ENCODE measurements at regions not wholly inside any gene's neighbourhood (a gene's known extent, or its start where the extent isn't known, plus 50 kb on each side); places are given as distances from the start of the nearest gene placed in this dataset.

- Mint-ChIP-seq H3K4me1 (no peaks in the 10 kb centered on the region), H3K27me3 (no peaks in the 10 kb centered on the region), H3K36me3 (no peaks in the 10 kb centered on the region), H3K4me3 (no peak overlapping the region), H3K9me3 (peaks cover 0 to 29% (median 4%) of the 10 kb centered on the region in 11 donors), H3K27ac (no peak overlapping the region)
- Histone ChIP-seq H3K36me3 (ENCODE audit: control insufficient read depth in 2 of 3, insufficient read depth in 3 of 3, low read length in 3 of 3) (no peaks in the 10 kb centered on the region), H3K9me3 (ENCODE audit: control insufficient read depth in 2 of 3, low read length in 3 of 3) (peaks cover 0 to 3% (median 0%) of the 10 kb centered on the region in 3 experiments), H3K4me3 (ENCODE audit: low read length) (no peak overlapping the region), H3K4me1 (ENCODE audit: control insufficient read depth in 2 of 2, insufficient read depth in 2 of 2, low read length in 2 of 2) (no peaks in the 10 kb centered on the region), H3K27ac (ENCODE audit: low read depth, low read length) (no peak overlapping the region), H3K27me3 (ENCODE audit: control insufficient read depth in 2 of 2, insufficient read depth in 2 of 2, low read length in 2 of 2) (no peaks in the 10 kb centered on the region)
- ChIA-PET CTCF (no interaction called here), POLR2A (no interaction called here)
- DNase-seq (no peak), ATAC-seq (no peak)
- intact Hi-C loops (cut with micrococcal nuclease), result no loop called here
Observed at GRCh38 chr21:21806711-21807597, 808.7 kb downstream of the NCAM2 start.

DNA sequence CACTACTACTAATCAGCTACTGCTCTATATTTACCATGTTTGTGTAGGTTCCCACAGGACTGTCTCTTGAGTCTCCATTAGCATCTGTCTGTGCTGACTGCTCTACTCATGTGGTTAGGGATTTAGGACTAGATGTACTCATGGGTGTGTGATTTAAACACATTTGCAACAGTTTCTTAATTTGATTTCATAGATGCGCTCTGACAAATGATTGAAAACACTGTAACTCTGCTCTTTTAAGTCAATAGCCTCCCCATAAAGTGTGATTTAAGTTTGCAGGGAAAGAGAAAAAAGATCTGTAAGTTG is 809.3 kb downstream of the NCAM2 start:
- H3K27ac Mint-ChIP-seq, result no peak overlapping the region
- H3K27me3 Mint-ChIP-seq, result no peaks in the 10 kb centered on the region
- Histone ChIP-seq H3K27me3 (ENCODE audit: control insufficient read depth in 2 of 2, insufficient read depth in 2 of 2, low read length in 2 of 2) (no peaks in the 10 kb centered on the region), H3K4me3 (ENCODE audit: low read length) (no peak overlapping the region), H3K27ac (ENCODE audit: low read depth, low read length) (no peak overlapping the region), H3K4me1 (ENCODE audit: control insufficient read depth in 2 of 2, insufficient read depth in 2 of 2, low read length in 2 of 2) (no peaks in the 10 kb centered on the region), H3K9me3 (ENCODE audit: control insufficient read depth in 2 of 3, low read length in 3 of 3) (peaks cover 0 to 3% (median 0%) of the 10 kb centered on the region in 3 experiments), H3K36me3 (ENCODE audit: control insufficient read depth in 2 of 3, insufficient read depth in 3 of 3, low read length in 3 of 3) (no peaks in the 10 kb centered on the region)
- intact Hi-C loops (cut with micrococcal nuclease), result no loop called here
- ATAC-seq, result no peak
- H3K36me3 Mint-ChIP-seq, result no peaks in the 10 kb centered on the region
- CTCF ChIA-PET, result no interaction called here
- H3K4me1 Mint-ChIP-seq, result no peaks in the 10 kb centered on the region
- H3K4me3 Mint-ChIP-seq, result no peak overlapping the region
- no peak for DNase-seq
- peaks cover 0 to 26% (median 4%) of the 10 kb centered on the region in 11 donors for H3K9me3 Mint-ChIP-seq
- POLR2A ChIA-PET, result no interaction called here

GRCh38 chr21:21813289-21813688 is 815.1 kb downstream of the NCAM2 start:
- Histone ChIP-seq H3K27ac (ENCODE audit: low read depth, low read length) (no peak overlapping the region), H3K4me1 (ENCODE audit: control insufficient read depth in 2 of 2, insufficient read depth in 2 of 2, low read length in 2 of 2) (no peaks in the 10 kb centered on the region), H3K36me3 (ENCODE audit: control insufficient read depth in 2 of 3, insufficient read depth in 3 of 3, low read length in 3 of 3) (no peaks in the 10 kb centered on the region), H3K4me3 (ENCODE audit: low read length) (no peak overlapping the region), H3K9me3 (ENCODE audit: control insufficient read depth in 2 of 3, low read length in 3 of 3) (no peaks in the 10 kb centered on the region), H3K27me3 (ENCODE audit: control insufficient read depth in 2 of 2, insufficient read depth in 2 of 2, low read length in 2 of 2) (no peaks in the 10 kb centered on the region)
- POLR2A ChIA-PET, result no interaction called here
- H3K36me3 Mint-ChIP-seq, result no peaks in the 10 kb centered on the region
- H3K27ac Mint-ChIP-seq, result no peak overlapping the region
- no peaks in the 10 kb centered on the region for H3K27me3 Mint-ChIP-seq
- H3K4me3 Mint-ChIP-seq, result no peak overlapping the region
- H3K4me1 Mint-ChIP-seq, result no peaks in the 10 kb centered on the region
- H3K9me3 Mint-ChIP-seq, result peaks cover 0 to 5% (median 0%) of the 10 kb centered on the region in 11 donors
- intact Hi-C loops (cut with micrococcal nuclease), result no loop called here
- ATAC-seq (no peak), DNase-seq (no peak)
- CTCF ChIA-PET, result no interaction called here

GRCh38 chr21:21813934-21814333 is 815.7 kb downstream of the NCAM2 start:
- intact Hi-C loops (cut with micrococcal nuclease), result no loop called here
- H3K4me1 ChIP-seq (ENCODE audit: control insufficient read depth in 2 of 2, insufficient read depth in 2 of 2, low read length in 2 of 2), result no peaks in the 10 kb centered on the region
- CTCF ChIA-PET, result no interaction called here

DNA sequence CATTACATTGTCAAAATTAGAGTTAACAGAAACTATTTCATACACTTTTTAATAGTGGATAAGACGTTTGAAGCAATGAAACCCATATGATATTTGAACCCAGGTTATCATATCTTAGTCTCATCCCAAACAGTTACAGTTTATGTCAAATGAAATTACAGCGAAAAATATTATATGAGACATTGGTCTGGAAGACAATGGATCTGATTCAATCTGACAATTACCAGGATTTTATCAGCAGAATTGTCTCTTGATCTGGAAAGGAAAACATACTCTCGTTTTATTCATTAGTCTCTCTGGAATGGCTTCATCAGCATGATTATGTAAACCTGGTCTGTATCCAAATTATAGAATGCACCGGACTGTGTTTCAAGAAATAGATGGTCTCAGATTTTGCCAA is 818.6 kb downstream of the NCAM2 start:
- ATAC-seq, result no peak
- no peak overlapping the region for H3K27ac ChIP-seq (ENCODE audit: low read depth, low read length)
- CTCF ChIA-PET, result no interaction called here
- H3K27me3 ChIP-seq (ENCODE audit: control insufficient read depth in 2 of 2, insufficient read depth in 2 of 2, low read length in 2 of 2), result no peaks in the 10 kb centered on the region
- Mint-ChIP-seq H3K4me3 (no peak overlapping the region), H3K27ac (no peak overlapping the region), H3K27me3 (no peaks in the 10 kb centered on the region), H3K36me3 (no peaks in the 10 kb centered on the region), H3K9me3 (peaks cover 0 to 13% (median 2%) of the 10 kb centered on the region in 11 donors), H3K4me1 (no peaks in the 10 kb centered on the region)
- no peak for DNase-seq
- POLR2A ChIA-PET, result no interaction called here
- H3K4me1 ChIP-seq (ENCODE audit: control insufficient read depth in 2 of 2, insufficient read depth in 2 of 2, low read length in 2 of 2), result no peaks in the 10 kb centered on the region
- H3K9me3 ChIP-seq (ENCODE audit: control insufficient read depth in 2 of 3, low read length in 3 of 3), result no peaks in the 10 kb centered on the region
- H3K4me3 ChIP-seq (ENCODE audit: low read length), result no peak overlapping the region
- intact Hi-C loops (cut with micrococcal nuclease), result no loop called here
- H3K36me3 ChIP-seq (ENCODE audit: control insufficient read depth in 2 of 3, insufficient read depth in 3 of 3, low read length in 3 of 3), result no peaks in the 10 kb centered on the region

More at GRCh38 chr21:21813934-21814333, 815.7 kb downstream of the NCAM2 start:
- Mint-ChIP-seq H3K4me3 (no peak overlapping the region), H3K27ac (no peak overlapping the region), H3K36me3 (no peaks in the 10 kb centered on the region), H3K4me1 (no peaks in the 10 kb centered on the region), H3K9me3 (peaks cover 0 to 5% (median 0%) of the 10 kb centered on the region in 11 donors), H3K27me3 (no peaks in the 10 kb centered on the region)
- Histone ChIP-seq H3K36me3 (ENCODE audit: control insufficient read depth in 2 of 3, insufficient read depth in 3 of 3, low read length in 3 of 3) (no peaks in the 10 kb centered on the region), H3K27ac (ENCODE audit: low read depth, low read length) (no peak overlapping the region), H3K27me3 (ENCODE audit: control insufficient read depth in 2 of 2, insufficient read depth in 2 of 2, low read length in 2 of 2) (no peaks in the 10 kb centered on the region), H3K9me3 (ENCODE audit: control insufficient read depth in 2 of 3, low read length in 3 of 3) (no peaks in the 10 kb centered on the region), H3K4me3 (ENCODE audit: low read length) (no peak overlapping the region)
- ATAC-seq (no peak), DNase-seq (no peak)
- POLR2A ChIA-PET, result no interaction called here

- Mint-ChIP-seq H3K27ac (no peak overlapping the region), H3K4me3 (no peak overlapping the region), H3K36me3 (no peaks in the 10 kb centered on the region), H3K4me1 (no peaks in the 10 kb centered on the region), H3K27me3 (no peaks in the 10 kb centered on the region), H3K9me3 (peaks cover 0 to 15% (median 3%) of the 10 kb centered on the region in 11 donors)
- no peaks in the 10 kb centered on the region for H3K9me3 ChIP-seq (ENCODE audit: control insufficient read depth in 2 of 3, low read length in 3 of 3)
- H3K4me1 ChIP-seq (ENCODE audit: control insufficient read depth in 2 of 2, insufficient read depth in 2 of 2, low read length in 2 of 2), result no peaks in the 10 kb centered on the region
- ChIA-PET CTCF (no interaction called here), POLR2A (no interaction called here)
- H3K27me3 ChIP-seq (ENCODE audit: control insufficient read depth in 2 of 2, insufficient read depth in 2 of 2, low read length in 2 of 2), result no peaks in the 10 kb centered on the region
- DNase-seq (no peak), ATAC-seq (no peak)
- H3K36me3 ChIP-seq (ENCODE audit: control insufficient read depth in 2 of 3, insufficient read depth in 3 of 3, low read length in 3 of 3), result no peaks in the 10 kb centered on the region
- intact Hi-C loops (cut with micrococcal nuclease), result no loop called here
- H3K27ac ChIP-seq (ENCODE audit: low read depth, low read length), result no peak overlapping the region
- H3K4me3 ChIP-seq (ENCODE audit: low read length), result no peak overlapping the region
Observed at GRCh38 chr21:21818898-21819297, 820.7 kb downstream of the NCAM2 start.

- ChIA-PET POLR2A (no interaction called here), CTCF (no interaction called here)
- no peaks in the 10 kb centered on the region for H3K36me3 ChIP-seq (ENCODE audit: control insufficient read depth in 2 of 3, insufficient read depth in 3 of 3, low read length in 3 of 3)
- no peaks in the 10 kb centered on the region for H3K27me3 ChIP-seq (ENCODE audit: control insufficient read depth in 2 of 2, insufficient read depth in 2 of 2, low read length in 2 of 2)
- ATAC-seq, result no peak
- intact Hi-C loops (cut with micrococcal nuclease), result no loop called here
- H3K9me3 Mint-ChIP-seq, result peaks cover 0 to 34% (median 2%) of the 10 kb centered on the region in 11 donors
- no peaks in the 10 kb centered on the region for H3K4me1 ChIP-seq (ENCODE audit: control insufficient read depth in 2 of 2, insufficient read depth in 2 of 2, low read length in 2 of 2)
- H3K9me3 ChIP-seq (ENCODE audit: control insufficient read depth in 2 of 3, low read length in 3 of 3), result no peaks in the 10 kb centered on the region
- H3K4me3 Mint-ChIP-seq, result no peak overlapping the region
- H3K27me3 Mint-ChIP-seq, result no peaks in the 10 kb centered on the region
- H3K36me3 Mint-ChIP-seq, result no peaks in the 10 kb centered on the region
- no peak overlapping the region for H3K27ac Mint-ChIP-seq
- no peak for DNase-seq
- no peaks in the 10 kb centered on the region for H3K4me1 Mint-ChIP-seq
- no peak overlapping the region for H3K27ac ChIP-seq (ENCODE audit: low read depth, low read length)
- no peak overlapping the region for H3K4me3 ChIP-seq (ENCODE audit: low read length)
Observed at GRCh38 chr21:21828130-21828529, 829.9 kb downstream of the NCAM2 start.

All from naive thymus-derived CD4-positive, alpha-beta T cell (primary cell).